Sigmoid colon (tissue), 6 donors: ENCODE measurements at regions not wholly inside any gene's neighbourhood (a gene's known extent, or its start where the extent isn't known, plus 50 kb on each side); places are given as distances from the start of the nearest gene placed in this dataset.

Experiments used
- DNase-seq: peaks from one replicate; pipeline ENCODE4 v3.0.0-alpha.2; 2019
- H3K27ac ChIP-seq, 4 donors: fragments of 200-600 bp; sonication (generic); one replicate each; pipeline ENCODE4 v1.5.1; 2016 to 2019; ENCODE audit warnings: mild to moderate bottlenecking in 1 of 4
- H3K27me3 ChIP-seq, 3 donors: fragments of 200-600 bp; sonication (generic); one replicate each; pipeline ENCODE4 v1.5.1; 2019; ENCODE audit warnings: mild to moderate bottlenecking in 1 of 3
- H3K36me3 ChIP-seq, 4 donors: fragments of 200-600 bp; sonication (generic); one replicate each; pipeline ENCODE4 v1.5.1; 2016 to 2019
- H3K4me1 ChIP-seq, 4 donors: fragments of 200-600 bp; sonication (generic); one replicate each; pipeline ENCODE4 v1.5.1; 2017 to 2019
- H3K4me3 ChIP-seq, 4 donors: fragments of 200-600 bp; sonication (generic); one replicate each; pipeline ENCODE4 v1.5.1; 2017 to 2019; ENCODE audit warnings: mild to moderate bottlenecking in 2 of 4, moderate library complexity in 1 of 4
- H3K9me3 ChIP-seq, 4 donors: fragments of 200-600 bp in 3 of 4; sonication (generic) in 3 of 4; one replicate each; pipeline versions ENCODE4 v1.5.1 to v1.6.1; 2013 to 2019
- EP300 ChIP-seq, 4 donors: sonication (generic); formaldehyde crosslinking; IDR thresholded peaks; one replicate each; pipeline ENCODE4 v1.6.1; 2017; ENCODE audit warnings: antibody characterized with exemption in 4 of 4
- POLR2A ChIP-seq, 2 donors: fragments of 450-650 bp; IDR thresholded peaks; one replicate each; pipeline ENCODE4 v1.6.1; 2016; ENCODE audit warnings: antibody characterized with exemption in 2 of 2, mild to moderate bottlenecking in 2 of 2, moderate library complexity in 2 of 2
- POLR2AphosphoS5 ChIP-seq, 4 donors: sonication (generic); formaldehyde crosslinking; IDR thresholded peaks; one replicate each; pipeline ENCODE4 v1.6.1; 2017; ENCODE audit warnings: antibody characterized with exemption in 4 of 4
- WGBS, 2 donors: extraction: QIAGEN DNeasy Blood & Tissue Kit; methylation state at CpG; one replicate each; pipeline ENCODE4 v1.1.7; 2013; 5-methylcytosine and 5-hydroxymethylcytosine counted together
- intact Hi-C: fragments of 100-400 bp; cut with DNase I; formaldehyde crosslinking; loops from one replicate; pipeline ENCODE4 v1.15.1; 2023
- TF ChIP-seq, protein P1 (sequence below), 4 experiments: fragments of 450-650 bp in 3 of 4; fragments of 200-600 bp in 1 of 4; IDR thresholded peaks; one replicate each; pipeline ENCODE4 v1.5.1; 2016 to 2019; ENCODE audit warnings: antibody characterized with exemption in 4 of 4, mild to moderate bottlenecking in 3 of 4, moderate library complexity in 2 of 4
- donor health status: healthy with polysubstance abuse.
- donor health status: healthy.

DNA sequence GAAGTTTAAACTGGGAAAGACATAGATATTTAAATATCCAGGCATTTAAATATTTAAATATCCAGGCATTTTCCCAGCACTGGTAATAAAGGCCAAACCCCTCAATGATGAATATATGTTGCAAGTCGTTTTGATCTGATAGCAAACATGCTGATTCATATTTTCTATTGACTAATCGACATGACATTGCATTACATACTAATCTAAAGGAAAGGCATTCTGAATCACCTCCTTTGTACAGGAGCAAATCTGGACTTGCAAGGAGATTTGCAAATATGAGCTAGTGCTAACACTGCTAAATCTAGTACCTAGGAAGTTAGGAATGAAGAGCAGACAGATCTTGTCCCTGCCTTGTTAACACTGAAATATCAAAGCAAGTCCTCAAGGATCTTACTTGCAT lies 207.3 kb downstream of the SLC7A11 start:
- no peak for DNase-seq
- H3K36me3 ChIP-seq = no peaks in the 10 kb centered on the region
- H3K27me3 ChIP-seq = no peaks in the 10 kb centered on the region
- no peaks in the 10 kb centered on the region for H3K9me3 ChIP-seq
- H3K4me1 ChIP-seq = no peaks in the 10 kb centered on the region
- intact Hi-C loops = loop anchor here (2.0 to 10.0 kb wide), 3 partner anchors 646 to 880 kb away; no protein-coding TSS in a partner anchor
- 45 to 72% methylated on average over 2 of the region's 2 CpGs for WGBS, 2 donors
- no peak overlapping the region for H3K4me3 ChIP-seq
- TF ChIP-seq EP300 (IDR thresholded peaks at IDR 0.05) (no peak), POLR2AphosphoS5 (IDR thresholded peaks at IDR 0.05) (no peak), POLR2A (IDR thresholded peaks at IDR 0.05) (no peak)
- H3K27ac ChIP-seq = no peak overlapping the region

DNA sequence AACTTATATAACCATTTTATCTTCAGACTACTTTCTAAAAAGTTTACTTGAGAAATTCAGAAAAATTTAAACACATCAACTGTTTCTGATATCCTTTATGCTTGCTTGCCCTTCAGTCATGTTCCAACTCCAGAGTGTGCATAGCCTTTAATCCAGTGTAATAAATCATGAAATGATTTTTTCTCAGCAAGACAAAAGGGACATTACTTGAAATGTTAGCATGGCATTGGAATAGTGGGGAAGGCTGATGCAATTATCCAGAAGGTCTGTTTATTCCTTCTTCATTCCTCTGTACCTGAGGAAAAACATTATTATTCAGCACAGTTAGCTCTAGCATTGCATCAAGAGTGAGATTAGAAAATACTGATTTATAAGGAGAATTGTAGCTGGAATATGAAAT lies 209.9 kb downstream of the SLC7A11 start:
- no peak overlapping the region for H3K4me3 ChIP-seq
- H3K36me3 ChIP-seq = no peaks in the 10 kb centered on the region
- H3K27ac ChIP-seq = no peak overlapping the region
- H3K27me3 ChIP-seq = no peaks in the 10 kb centered on the region
- H3K9me3 ChIP-seq = no peaks in the 10 kb centered on the region
- TF ChIP-seq POLR2AphosphoS5 (IDR thresholded peaks at IDR 0.05) (no peak), EP300 (IDR thresholded peaks at IDR 0.05) (no peak), POLR2A (IDR thresholded peaks at IDR 0.05) (no peak)
- TF ChIP-seq, protein P1, sequence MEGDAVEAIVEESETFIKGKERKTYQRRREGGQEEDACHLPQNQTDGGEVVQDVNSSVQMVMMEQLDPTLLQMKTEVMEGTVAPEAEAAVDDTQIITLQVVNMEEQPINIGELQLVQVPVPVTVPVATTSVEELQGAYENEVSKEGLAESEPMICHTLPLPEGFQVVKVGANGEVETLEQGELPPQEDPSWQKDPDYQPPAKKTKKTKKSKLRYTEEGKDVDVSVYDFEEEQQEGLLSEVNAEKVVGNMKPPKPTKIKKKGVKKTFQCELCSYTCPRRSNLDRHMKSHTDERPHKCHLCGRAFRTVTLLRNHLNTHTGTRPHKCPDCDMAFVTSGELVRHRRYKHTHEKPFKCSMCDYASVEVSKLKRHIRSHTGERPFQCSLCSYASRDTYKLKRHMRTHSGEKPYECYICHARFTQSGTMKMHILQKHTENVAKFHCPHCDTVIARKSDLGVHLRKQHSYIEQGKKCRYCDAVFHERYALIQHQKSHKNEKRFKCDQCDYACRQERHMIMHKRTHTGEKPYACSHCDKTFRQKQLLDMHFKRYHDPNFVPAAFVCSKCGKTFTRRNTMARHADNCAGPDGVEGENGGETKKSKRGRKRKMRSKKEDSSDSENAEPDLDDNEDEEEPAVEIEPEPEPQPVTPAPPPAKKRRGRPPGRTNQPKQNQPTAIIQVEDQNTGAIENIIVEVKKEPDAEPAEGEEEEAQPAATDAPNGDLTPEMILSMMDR (IDR thresholded peaks at IDR 0.05) = no peak
- DNase-seq = no peak
- intact Hi-C loops = loop anchor here (10.0 kb wide), 1 partner anchor 883 kb away; no protein-coding TSS in a partner anchor
- no peaks in the 10 kb centered on the region for H3K4me1 ChIP-seq

DNA sequence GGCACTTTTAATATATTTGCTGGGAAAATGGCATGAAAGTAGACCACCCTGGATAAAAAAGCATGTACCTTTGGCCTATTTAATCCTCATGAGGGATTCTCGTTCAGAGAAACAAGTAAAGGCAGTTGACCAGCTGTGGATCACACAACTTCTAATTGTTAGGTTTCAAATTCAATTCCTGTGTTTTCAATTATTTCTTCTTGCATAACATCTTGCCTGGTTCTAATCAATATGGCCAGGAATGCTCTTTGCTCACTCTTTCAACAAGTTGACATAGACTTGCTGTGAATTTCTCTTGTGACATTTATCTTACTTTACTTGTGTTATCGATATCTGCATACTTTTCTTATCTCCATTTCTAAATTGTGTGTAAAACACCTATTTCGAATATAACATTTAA lies 211.8 kb downstream of the SLC7A11 start:
- no peaks in the 10 kb centered on the region for H3K4me1 ChIP-seq
- TF ChIP-seq POLR2AphosphoS5 (IDR thresholded peaks at IDR 0.05) (no peak), POLR2A (IDR thresholded peaks at IDR 0.05) (no peak), EP300 (IDR thresholded peaks at IDR 0.05) (no peak)
- TF ChIP-seq, protein P1 (IDR thresholded peaks at IDR 0.05) = no peak
- no peak overlapping the region for H3K4me3 ChIP-seq
- H3K27ac ChIP-seq = no peak overlapping the region
- no peaks in the 10 kb centered on the region for H3K9me3 ChIP-seq
- 80 to 87% methylated on average over 3 of the region's 3 CpGs for WGBS, 2 donors
- no peak for DNase-seq
- no peaks in the 10 kb centered on the region for H3K27me3 ChIP-seq
- no peaks in the 10 kb centered on the region for H3K36me3 ChIP-seq
- intact Hi-C loops = loop anchor here (10.0 kb wide), 1 partner anchor 884 kb away; no protein-coding TSS in a partner anchor

DNA sequence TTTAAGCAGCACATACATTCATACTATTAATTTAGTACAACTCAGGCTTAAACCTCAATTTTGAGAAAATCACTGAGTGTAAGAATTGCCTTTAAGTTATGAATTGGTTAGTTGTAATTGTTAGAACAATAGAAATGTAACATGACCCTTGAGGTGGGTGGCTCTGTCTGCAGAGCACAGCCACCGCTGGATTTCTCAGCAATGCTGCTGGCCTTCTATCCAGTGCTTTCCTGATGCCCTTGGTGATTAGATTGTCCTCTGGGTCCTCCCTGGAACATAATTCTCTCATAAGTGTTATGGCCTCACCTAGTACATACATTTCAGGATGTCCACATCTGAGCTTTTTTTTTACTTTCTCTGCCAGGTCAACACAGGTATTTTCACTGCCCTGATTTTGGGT lies 213.2 kb downstream of the SLC7A11 start:
- no peak for DNase-seq
- H3K9me3 ChIP-seq = no peaks in the 10 kb centered on the region
- H3K36me3 ChIP-seq = no peaks in the 10 kb centered on the region
- no peaks in the 10 kb centered on the region for H3K27me3 ChIP-seq
- TF ChIP-seq POLR2A (IDR thresholded peaks at IDR 0.05) (no peak), POLR2AphosphoS5 (IDR thresholded peaks at IDR 0.05) (no peak), EP300 (IDR thresholded peaks at IDR 0.05) (no peak)
- TF ChIP-seq, protein P1 (IDR thresholded peaks at IDR 0.05) = no peak
- intact Hi-C loops = no loop called here
- H3K4me3 ChIP-seq = no peak overlapping the region
- 72 to 86% methylated on average over 1 of the region's 1 CpG for WGBS, 2 donors
- no peak overlapping the region for H3K27ac ChIP-seq
- H3K4me1 ChIP-seq = no peaks in the 10 kb centered on the region

DNA sequence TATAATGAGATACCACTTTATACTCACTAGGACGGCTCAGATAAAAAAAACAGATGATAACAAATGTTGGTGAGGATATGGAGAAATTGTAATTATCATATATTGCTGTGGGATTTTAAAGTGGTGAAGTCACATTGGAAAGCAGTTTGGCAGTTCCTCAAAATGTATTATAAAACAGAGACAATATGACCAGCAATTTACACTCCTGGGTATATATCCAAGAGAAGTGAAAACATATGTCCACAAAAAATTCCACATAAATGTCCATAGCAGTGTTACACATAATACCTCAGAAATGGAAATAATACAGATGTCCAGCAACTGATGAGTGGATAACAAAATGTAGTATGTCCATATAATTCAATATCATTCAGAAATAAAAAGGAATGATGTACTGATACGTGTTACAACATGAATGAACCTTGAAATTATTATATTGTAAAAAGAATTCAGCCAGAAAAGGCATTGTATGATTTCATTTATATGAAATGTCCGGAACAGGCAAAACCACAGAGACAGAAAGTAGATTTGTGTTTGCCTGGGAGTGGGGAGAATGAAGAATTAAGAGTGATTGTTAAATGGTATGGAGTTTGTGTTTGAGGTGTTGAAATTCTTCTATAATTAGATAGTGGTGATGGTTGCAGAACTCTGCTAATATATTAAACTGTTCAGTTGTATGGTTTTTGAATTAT lies 220.9 kb downstream of the SLC7A11 start:
- TF ChIP-seq POLR2A (IDR thresholded peaks at IDR 0.05) (no peak), POLR2AphosphoS5 (IDR thresholded peaks at IDR 0.05) (no peak), EP300 (IDR thresholded peaks at IDR 0.05) (no peak)
- TF ChIP-seq, protein P1 (IDR thresholded peaks at IDR 0.05) = no peak
- WGBS, 2 donors = 34 to 66% methylated on average over 3 of the region's 3 CpGs
- Histone ChIP-seq H3K4me1 (no peaks in the 10 kb centered on the region), H3K27me3 (no peaks in the 10 kb centered on the region), H3K36me3 (no peaks in the 10 kb centered on the region), H3K4me3 (no peak overlapping the region), H3K9me3 (peaks cover 0 to 3% (median 0%) of the 10 kb centered on the region in 4 donors), H3K27ac (no peak overlapping the region)
- no peak for DNase-seq
- intact Hi-C loops = no loop called here
